Activated B cell treated with CpG ODN at 0.5 μM for 24 hours (primary cell): ENCODE measurements at regions not wholly inside any gene's neighbourhood (a gene's known extent, or its start where the extent isn't known, plus 50 kb on each side); places are given as distances from the start of the nearest gene placed in this dataset.

Experiments used
- ATAC-seq: fragments of 200-7000 bp; cut with Tn5 transposase; one replicate; pipeline ENCODE4 v1.10.0; 2021; ENCODE audit warnings: low read depth, mild to moderate bottlenecking, moderate library complexity
- CTCF ChIA-PET: fragments of 350-600 bp; sonication (Branson Sonifier 250); formaldehyde crosslinking; loops from one replicate; lab custom pipeline; 2021; ENCODE audit warnings: antibody characterized with exemption; lab: Charles Lee
- POLR2A ChIA-PET: fragments of 350-600 bp; sonication (Branson Sonifier 250); formaldehyde crosslinking; loops from one replicate; lab custom pipeline; 2021; ENCODE audit warnings: antibody characterized with exemption; lab: Charles Lee
- DNase-seq: peaks from one replicate; pipeline ENCODE4 v3.0.0; 2022
- H3K27ac Mint-ChIP-seq: one replicate; pipeline ENCODE4 v1.8.0; 2020; ENCODE audit warnings: mixed read lengths
- H3K27me3 Mint-ChIP-seq: one replicate; pipeline ENCODE4 v1.8.0; 2021; ENCODE audit warnings: mixed read lengths
- H3K36me3 Mint-ChIP-seq: one replicate; pipeline ENCODE4 v1.8.0; 2021; ENCODE audit warnings: low read depth, mixed read lengths
- H3K4me1 Mint-ChIP-seq: one replicate; pipeline ENCODE4 v1.8.0; 2021; ENCODE audit warnings: mixed read lengths
- H3K4me3 Mint-ChIP-seq: one replicate; pipeline ENCODE4 v1.8.0; 2020; ENCODE audit warnings: mild to moderate bottlenecking, mixed read lengths
- H3K9me3 Mint-ChIP-seq: one replicate; pipeline ENCODE4 v1.8.0; 2020; ENCODE audit warnings: mixed read lengths
- intact Hi-C: fragments of 100-400 bp; cut with micrococcal nuclease; formaldehyde crosslinking; loops from one replicate; pipeline ENCODE4 v1.15.1; 2024
- TF ChIP-seq, protein P1 (sequence below): fragments of 200-600 bp; IDR thresholded peaks from one replicate; pipeline ENCODE4 v1.8.0; 2022; ENCODE audit warnings: antibody characterized with exemption, mild to moderate bottlenecking

DNA sequence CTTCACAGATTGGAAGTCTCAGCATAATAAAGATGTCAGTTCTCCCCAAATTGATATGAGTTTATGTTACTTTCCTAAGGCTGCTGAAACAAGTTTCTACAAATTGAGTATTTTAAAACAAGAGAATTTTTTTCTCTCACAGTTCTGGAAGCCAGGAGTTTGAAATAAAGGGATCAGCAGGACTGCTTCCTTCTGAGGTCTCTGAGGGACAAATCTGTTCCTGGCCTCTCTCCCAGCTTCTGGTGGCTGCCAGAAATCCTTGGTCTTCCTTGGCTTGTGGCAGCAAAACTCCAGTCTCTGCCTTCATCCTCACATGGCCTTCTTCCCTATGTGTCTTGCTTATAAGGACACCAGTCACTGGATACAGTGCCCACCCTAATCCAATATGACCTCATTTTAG, 136.1 kb downstream of the TFAP2A start:
- H3K9me3 Mint-ChIP-seq: peaks cover 10% of the 10 kb centered on the region
- DNase-seq (no peak), ATAC-seq (no peak)
- no peak overlapping the region for H3K27ac Mint-ChIP-seq
- no peaks in the 10 kb centered on the region for H3K4me1 Mint-ChIP-seq
- H3K4me3 Mint-ChIP-seq: no peak overlapping the region
- CTCF ChIA-PET: no interaction called here
- intact Hi-C loops: no loop called here
- no peaks in the 10 kb centered on the region for H3K27me3 Mint-ChIP-seq
- POLR2A ChIA-PET: no interaction called here
- TF ChIP-seq, protein P1, sequence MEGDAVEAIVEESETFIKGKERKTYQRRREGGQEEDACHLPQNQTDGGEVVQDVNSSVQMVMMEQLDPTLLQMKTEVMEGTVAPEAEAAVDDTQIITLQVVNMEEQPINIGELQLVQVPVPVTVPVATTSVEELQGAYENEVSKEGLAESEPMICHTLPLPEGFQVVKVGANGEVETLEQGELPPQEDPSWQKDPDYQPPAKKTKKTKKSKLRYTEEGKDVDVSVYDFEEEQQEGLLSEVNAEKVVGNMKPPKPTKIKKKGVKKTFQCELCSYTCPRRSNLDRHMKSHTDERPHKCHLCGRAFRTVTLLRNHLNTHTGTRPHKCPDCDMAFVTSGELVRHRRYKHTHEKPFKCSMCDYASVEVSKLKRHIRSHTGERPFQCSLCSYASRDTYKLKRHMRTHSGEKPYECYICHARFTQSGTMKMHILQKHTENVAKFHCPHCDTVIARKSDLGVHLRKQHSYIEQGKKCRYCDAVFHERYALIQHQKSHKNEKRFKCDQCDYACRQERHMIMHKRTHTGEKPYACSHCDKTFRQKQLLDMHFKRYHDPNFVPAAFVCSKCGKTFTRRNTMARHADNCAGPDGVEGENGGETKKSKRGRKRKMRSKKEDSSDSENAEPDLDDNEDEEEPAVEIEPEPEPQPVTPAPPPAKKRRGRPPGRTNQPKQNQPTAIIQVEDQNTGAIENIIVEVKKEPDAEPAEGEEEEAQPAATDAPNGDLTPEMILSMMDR: no peak
- no peaks in the 10 kb centered on the region for H3K36me3 Mint-ChIP-seq

DNA sequence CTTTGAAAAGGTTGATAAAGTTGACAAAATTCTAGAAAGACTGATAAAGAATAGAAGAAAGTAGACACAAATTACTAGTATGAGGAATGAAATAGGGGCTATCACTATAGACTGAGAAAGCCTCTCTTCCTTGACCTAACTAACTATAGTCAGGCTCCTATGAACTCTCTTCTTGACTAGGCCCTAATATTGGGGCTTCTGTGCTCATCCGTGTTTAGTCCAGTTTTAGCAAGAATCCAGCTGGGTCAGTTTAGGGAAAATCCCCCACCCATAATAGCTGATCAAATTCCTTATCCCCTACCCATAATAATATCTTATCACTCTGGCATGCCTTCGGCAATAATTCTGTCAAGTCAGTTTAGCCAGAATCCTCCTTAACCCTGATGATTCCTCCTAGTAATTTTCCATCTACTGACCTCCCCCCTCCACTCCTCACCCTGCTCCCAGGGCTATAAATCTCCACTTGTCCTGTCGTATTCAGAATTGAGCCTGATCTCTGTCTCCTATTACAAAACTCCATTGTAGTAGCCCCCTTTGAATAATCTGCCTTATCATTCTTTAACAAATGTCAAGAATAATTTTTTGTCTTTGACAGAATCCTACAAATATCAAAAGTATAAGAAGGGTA, 138.1 kb downstream of the TFAP2A start:
- TF ChIP-seq, protein P1: no peak
- POLR2A ChIA-PET: no interaction called here
- CTCF ChIA-PET: no interaction called here
- DNase-seq (no peak), ATAC-seq (no peak)
- H3K27ac Mint-ChIP-seq: no peak overlapping the region
- intact Hi-C loops: no loop called here
- H3K4me1 Mint-ChIP-seq: no peaks in the 10 kb centered on the region
- no peaks in the 10 kb centered on the region for H3K36me3 Mint-ChIP-seq
- peaks cover 3% of the 10 kb centered on the region for H3K27me3 Mint-ChIP-seq
- H3K9me3 Mint-ChIP-seq: peaks cover 10% of the 10 kb centered on the region
- no peak overlapping the region for H3K4me3 Mint-ChIP-seq

DNA sequence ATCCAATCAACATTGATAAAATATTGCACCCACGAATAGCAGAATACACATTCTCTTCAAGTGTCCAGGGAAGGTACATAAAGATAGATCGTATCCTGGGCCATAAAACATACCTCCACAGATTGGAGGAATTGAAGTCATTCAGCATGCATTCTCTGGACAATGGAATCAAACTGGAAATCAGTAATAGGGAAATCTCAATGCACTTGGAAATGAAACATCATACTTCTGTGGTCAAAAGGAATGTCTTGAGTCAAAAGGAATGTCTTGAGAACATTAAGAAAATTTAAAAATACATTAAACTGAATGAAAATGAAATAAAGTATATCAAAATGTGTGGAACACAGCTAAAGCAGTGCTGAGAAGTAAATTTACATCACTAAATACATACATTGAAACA, 138.8 kb downstream of the TFAP2A start:
- ATAC-seq (no peak), DNase-seq (no peak)
- Mint-ChIP-seq H3K27ac (no peak overlapping the region), H3K4me1 (no peaks in the 10 kb centered on the region), H3K27me3 (peaks cover 4% of the 10 kb centered on the region), H3K36me3 (no peaks in the 10 kb centered on the region), H3K9me3 (peaks cover 10% of the 10 kb centered on the region), H3K4me3 (no peak overlapping the region)
- ChIA-PET POLR2A (no interaction called here), CTCF (no interaction called here)
- TF ChIP-seq, protein P1: no peak
- intact Hi-C loops: no loop called here

DNA sequence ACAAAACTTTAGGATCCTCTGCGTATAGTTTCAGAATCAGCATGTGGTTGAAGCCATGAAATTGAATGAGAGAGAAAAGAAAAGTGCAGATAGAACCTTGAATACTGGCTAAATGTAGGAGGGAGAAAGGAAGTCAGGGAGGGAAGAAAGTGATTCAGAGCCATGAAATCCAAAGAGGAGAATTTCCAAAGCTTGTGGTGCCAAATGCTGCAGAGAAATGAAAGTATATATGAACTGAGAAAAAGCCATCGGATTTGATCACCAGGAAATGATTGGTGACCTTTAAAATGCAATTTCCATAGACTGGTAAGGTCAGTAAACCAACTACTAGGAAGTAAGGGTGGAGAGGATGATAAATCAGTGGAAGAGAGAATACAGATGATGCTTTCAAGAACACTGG, 142.3 kb downstream of the TFAP2A start:
- ATAC-seq (no peak), DNase-seq (no peak)
- intact Hi-C loops: no loop called here
- Mint-ChIP-seq H3K9me3 (peaks cover 7% of the 10 kb centered on the region), H3K36me3 (no peaks in the 10 kb centered on the region), H3K4me1 (no peaks in the 10 kb centered on the region), H3K27me3 (peaks cover 15% of the 10 kb centered on the region), H3K27ac (no peak overlapping the region), H3K4me3 (no peak overlapping the region)
- ChIA-PET CTCF (no interaction called here), POLR2A (no interaction called here)
- TF ChIP-seq, protein P1: no peak

DNA sequence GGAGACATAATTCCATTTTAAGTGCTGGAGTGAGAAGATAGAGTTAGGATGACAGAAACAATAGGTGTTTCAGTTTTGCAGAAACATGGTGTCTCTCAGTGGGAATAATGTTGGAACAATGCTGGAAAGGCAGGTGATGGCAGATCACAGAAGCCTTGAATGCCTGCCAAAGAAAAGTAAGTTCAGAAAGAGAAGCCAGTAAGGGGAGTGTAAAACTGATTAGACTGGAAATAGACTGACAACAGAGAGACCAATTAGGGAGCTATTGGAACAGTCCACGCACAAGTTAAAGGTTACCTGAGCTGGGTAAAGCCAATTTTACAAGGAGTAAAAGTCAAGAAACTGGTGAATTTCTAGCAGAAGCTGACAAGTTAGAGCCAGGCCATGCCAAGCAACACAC, 142.9 kb downstream of the TFAP2A start:
- Mint-ChIP-seq H3K9me3 (peaks cover 4% of the 10 kb centered on the region), H3K27me3 (peaks cover 18% of the 10 kb centered on the region), H3K4me3 (no peak overlapping the region), H3K27ac (no peak overlapping the region), H3K36me3 (no peaks in the 10 kb centered on the region), H3K4me1 (no peaks in the 10 kb centered on the region)
- TF ChIP-seq, protein P1: no peak
- intact Hi-C loops: no loop called here
- CTCF ChIA-PET: no interaction called here
- POLR2A ChIA-PET: no interaction called here
- no peak for DNase-seq
- no peak for ATAC-seq
